Stimulated activated CD8-positive, alpha-beta memory T cell treated with anti-CD3 and anti-CD28 coated beads, Interleukin-2, amount 100 ng/mL, for 48 hours (primary cell): ENCODE measurements at regions not wholly inside any gene's neighbourhood (a gene's known extent, or its start where the extent isn't known, plus 50 kb on each side); places are given as distances from the start of the nearest gene placed in this dataset.
"Not testable (repeated sequence)": the region's sequence is repeated elsewhere in the genome, so short reads cannot be mapped to it uniquely, and the experiment has no call there.

Source experiments
- DNase-seq, 2 donors: peaks; one replicate each; pipeline ENCODE4 v3.0.0-alpha.2; 2020; ENCODE audit warnings: low read depth in 2 of 2

DNA sequence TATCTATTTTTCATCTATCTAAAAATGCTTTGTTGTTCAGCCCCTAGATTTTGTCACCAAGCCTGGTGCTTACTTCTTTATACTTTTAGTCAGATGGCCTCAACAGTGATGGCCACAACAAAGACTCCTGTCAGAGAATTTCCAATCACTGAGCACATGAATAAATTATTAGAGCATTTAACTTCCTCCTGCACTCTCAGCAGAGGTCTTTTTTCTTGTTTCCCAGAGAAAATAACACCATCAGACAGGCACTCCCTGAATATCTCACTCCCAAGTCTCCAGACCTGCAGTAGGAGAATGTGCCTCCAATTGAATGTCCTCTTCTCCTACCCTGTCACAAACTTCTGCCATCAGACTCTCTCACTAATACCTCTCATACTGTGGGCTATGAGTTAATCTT, 616.0 kb upstream of the NR5A2 start:
- DNase-seq = no peak

DNA sequence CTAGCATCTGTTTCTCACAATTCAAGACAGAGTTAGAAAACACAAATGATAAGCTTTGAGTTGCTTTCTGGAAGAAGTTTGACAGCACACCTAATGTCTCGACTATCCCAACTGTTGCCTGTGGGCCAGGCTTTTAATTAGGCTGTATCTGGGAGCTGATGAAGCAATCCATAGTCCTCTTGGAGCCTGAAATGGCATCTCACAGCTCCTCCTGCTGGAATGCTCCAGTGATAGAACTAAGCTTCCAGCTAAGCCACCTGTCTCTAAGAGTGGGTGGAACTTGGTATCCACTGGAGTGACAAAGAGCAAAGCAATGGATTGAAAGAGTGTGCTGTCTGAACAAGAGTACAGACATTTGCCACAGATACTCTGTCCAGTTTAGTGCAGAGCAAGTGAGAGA, 605.3 kb upstream of the NR5A2 start:
- DNase-seq = no peak

DNA sequence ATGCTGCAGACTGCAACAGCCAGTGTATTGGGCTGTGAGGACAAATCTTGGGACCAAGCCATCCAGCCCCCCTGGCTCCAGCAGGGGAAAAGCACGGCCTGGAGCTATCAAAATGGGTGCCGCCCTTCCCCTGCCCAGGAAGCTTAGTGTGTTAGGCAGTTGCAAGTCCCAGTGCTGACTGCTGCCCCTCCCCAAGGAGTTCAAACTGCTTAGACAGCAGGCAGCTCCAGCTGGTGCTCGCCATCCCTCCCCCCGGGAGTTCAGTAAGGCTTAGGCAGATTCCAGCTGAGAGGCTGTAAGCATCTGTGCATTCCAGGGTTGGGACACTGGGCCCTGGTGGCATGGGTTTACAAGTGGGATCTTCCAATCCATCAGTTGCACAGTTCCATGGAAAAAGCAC, 579.6 kb upstream of the NR5A2 start:
- DNase-seq = no peak

DNA sequence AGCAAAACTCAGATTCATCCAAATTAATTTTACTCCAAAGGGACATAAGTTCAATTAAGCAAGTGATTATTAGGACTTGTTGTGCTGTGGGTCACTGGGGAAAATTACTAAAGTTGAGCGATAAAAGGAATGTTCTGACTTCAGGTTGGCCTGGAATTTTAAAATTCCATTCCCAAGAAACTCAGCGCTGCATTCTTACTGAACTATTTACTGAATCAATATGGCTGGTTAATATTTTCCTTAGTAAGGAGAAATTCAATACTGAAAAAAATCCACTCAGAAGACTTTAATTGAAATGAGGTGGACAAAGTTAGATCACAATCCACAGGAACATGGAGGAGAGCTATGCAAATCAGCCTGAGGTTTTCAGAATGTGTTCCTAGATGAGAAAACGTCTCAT, 578.9 kb upstream of the NR5A2 start:
- no peak for DNase-seq

DNA sequence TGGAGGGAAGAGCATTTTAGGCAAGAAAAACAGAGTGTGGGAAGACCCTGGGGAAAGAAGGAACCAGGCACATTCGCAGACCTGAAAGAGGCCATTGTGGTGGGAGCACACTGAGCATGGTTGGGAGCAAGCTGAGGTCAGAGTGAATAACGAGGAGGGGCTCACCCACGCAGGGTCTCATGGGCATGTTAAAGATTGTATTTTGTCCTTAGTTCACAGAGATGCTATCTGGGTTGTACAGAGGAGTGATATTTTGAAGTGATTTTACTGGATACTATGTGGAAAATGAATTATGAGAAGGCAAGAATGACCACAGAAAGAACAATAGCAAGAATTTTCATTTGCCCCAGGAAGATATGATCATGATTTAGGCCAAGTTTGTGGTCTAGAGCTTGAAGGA, 578.3 kb upstream of the NR5A2 start:
- no peak for DNase-seq

DNA sequence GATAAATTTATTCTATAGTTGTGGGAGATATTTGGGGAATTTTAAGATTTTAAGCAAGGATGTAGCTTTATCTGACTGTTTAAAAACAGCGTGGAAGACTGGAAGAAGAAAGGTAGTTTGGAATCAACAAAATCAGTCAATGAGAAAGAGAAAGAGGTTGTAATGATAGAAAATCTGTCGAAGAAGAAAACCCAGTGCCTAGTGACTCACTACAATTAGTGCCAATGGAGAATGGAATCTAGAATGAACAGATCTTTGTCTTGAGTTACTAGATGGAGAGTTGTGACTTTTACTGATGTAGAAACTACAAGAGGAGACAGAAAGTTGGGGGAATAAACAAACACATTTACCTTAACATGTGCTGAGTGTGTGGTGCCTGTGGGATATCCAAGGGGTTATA, 577.8 kb upstream of the NR5A2 start:
- DNase-seq = no peak

DNA sequence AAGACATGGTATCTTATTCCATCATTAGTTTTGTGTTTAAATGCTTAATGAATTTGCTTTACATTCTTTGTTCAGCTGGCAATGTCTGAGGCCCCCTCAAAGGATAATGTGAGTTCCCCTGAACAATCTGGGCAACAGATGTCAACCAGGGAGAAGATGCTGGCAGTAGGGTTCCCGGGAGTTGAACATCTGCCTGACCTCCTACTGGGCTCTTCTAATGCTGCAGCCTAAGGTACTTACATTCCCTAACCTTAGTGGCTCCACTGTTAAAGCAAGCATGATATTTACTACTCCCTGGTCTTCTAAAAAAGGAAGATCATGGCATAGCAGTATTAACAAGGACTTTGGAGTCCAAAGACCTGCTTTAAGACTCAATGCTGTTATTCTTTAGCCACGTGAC, 574.9 kb upstream of the NR5A2 start:
- no peak for DNase-seq

DNA sequence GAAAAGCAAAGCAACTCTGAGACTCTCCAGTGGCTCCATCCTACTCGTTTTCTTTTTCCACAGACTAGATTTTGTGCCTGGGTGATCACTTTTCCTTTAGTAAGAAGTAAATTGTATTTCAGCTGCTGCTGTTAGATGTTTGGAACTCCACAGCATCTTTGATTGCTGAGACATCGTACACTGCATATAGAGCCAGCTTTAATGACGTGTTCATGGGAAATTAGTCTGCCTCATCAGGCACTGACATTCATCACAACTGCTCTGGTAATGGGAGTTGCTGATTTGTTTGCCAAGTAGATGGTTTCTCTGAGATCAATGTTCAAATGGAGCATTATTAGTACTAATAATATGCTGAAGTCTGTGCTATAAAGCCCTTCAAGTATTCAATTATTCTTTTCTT, 573.8 kb upstream of the NR5A2 start:
- no peak for DNase-seq

DNA sequence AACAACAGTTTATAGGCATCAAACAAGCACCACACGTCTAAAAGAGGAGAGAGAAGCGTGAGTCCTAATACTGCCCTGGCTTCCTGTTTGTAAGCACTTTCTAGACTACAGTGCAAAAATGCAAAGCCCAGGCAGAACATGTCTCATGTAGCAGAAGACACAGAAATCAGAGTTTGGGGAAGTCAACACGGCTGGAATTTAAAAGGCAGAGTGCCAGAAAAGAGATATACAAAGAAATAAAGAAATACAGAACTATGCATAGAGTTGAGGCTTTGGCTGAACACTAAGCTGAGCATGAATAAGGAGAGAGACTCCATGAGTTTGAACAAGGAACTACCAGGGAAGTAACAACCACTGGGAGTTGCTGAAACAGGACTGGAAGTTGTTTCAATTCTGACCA, 566.6 kb upstream of the NR5A2 start:
- DNase-seq = no peak

DNA sequence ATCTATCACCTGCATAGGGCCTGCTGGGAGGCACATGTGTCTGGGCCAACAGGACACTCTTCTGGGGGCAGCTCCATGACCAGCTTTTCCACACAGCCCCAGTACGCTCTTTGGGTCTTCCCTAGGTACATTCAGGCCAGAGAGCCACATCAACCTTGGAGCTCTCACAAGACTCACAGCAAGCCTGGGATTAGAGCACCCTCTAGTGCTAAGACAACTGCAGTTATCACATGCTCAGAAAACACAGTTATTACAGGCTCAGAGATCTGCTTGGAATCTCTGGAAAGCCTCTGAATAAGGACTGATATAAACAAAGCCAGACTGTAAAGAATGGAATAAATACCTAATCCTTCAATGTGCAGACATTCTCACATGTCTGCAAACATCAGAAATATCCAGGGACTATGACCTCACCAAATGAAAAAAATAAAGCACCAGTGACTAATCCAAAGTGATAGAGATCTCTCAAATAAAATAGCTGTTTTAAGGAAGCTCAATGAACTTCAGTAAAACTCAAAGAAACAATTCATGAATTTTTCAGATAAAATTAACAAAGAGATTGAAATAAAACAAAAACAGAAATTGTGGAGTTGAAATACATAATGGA, 563.9 kb upstream of the NR5A2 start:
- DNase-seq = no peak

DNA sequence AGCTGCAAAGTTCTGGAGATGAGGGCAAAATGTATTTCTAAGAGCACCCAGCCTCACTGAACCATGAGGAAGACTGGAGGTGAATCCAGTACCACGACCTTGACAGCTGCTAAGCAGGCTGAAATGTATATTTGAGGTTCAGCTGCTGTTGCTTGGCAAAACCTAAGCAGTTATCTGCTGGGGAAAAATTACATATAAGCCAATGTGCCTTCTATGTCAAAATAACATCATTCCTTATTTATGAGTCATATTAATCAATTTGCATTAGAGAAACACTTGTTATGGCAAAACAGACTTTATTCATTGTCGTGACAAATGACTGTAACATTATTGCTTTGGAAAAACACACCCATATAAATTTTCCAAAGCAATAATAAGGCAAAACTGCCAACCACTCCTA, 560.5 kb upstream of the NR5A2 start:
- DNase-seq = no peak

DNA sequence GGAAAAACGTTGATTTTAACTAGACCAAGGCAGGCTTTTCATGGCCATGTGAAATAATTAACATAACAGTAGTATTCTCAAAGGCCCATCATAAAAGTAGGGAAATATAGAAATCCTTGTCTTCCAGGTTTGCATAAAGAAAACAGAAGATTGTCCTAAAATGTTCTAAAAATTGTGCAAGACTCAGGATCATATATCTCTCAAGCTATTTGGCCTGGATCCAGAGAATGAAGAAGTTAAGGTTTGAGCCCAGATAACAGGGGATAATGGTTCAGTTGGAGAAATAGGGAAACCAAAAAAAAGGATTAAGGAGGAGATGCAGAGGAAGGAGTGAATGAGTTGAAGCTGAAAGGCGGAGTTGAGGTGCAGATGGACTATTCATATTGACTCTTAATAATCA, 555.5 kb upstream of the NR5A2 start:
- DNase-seq = no peak

DNA sequence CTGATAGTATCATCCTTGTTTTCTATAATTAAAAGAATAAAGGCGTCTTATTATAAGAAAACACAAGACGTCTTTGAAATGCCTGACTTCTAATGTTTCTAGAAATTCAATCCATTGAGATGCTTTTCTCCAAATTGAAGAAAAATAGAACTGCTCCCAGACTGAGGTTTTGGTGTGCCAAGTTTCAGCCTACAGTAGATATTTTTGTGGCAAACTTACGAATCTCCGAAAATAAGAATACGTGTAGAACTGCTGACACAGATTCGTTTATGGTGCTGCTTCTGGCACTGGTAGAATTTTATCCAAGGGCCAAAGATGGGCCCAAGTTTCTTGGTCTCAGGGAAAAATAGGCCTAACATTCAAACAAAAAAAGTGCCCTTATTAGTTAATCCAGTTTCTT, 554.5 kb upstream of the NR5A2 start:
- DNase-seq = no peak

DNA sequence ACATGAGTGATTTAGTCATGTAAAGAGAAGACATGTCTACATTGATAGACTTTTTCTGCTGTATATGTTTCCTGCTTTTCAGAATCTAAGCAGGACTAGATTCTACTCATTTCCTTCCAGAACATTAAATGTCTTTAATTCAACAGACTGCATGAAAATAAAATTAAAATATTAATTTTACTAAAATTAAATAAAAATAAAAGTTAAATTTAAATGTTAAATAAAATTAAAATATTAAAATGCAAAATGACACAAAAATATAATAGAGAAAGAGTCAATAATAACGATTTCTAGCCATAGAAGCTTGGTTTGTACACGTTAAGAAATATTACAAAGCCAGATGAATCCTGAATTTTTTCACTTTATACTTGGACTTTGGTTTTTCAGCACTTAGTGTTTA, 552.8 kb upstream of the NR5A2 start:
- no peak for DNase-seq

DNA sequence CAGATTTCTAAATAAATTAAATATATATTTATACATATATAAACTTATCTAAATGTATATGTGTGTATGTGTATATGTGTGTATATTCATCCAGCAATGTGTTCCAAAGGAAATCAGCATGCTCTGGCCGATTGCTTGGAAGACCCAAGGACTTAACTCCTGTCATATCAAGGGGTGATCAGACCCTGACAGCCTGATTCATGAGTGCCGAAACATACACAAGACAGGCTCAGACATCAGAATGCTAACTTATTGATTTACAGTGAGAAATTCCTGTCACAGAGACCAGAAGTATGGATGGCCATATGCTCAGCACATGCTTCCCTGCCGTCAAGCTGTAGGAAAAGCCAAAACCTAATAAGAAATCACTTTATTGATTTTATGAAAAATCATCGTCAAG, 545.1 kb upstream of the NR5A2 start:
- no peak for DNase-seq

DNA sequence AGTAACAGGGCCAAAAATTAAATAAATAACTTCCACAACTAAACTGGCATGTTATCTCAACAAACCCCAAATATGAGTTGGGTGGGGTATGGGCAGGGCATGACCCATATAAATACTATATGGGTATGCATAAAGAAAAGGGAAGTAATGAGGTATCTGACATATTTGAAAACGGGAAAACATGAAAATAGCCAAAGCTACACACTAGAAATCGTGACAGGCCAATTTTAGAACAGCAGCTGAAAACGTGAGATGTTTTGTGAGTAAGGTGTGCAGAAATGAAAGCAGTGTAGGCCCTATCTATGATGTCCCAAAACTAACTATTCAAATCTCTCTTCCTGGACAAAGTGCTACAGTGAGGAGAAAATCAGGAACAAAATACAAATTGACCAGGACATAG, 537.9 kb upstream of the NR5A2 start:
- no peak for DNase-seq

DNA sequence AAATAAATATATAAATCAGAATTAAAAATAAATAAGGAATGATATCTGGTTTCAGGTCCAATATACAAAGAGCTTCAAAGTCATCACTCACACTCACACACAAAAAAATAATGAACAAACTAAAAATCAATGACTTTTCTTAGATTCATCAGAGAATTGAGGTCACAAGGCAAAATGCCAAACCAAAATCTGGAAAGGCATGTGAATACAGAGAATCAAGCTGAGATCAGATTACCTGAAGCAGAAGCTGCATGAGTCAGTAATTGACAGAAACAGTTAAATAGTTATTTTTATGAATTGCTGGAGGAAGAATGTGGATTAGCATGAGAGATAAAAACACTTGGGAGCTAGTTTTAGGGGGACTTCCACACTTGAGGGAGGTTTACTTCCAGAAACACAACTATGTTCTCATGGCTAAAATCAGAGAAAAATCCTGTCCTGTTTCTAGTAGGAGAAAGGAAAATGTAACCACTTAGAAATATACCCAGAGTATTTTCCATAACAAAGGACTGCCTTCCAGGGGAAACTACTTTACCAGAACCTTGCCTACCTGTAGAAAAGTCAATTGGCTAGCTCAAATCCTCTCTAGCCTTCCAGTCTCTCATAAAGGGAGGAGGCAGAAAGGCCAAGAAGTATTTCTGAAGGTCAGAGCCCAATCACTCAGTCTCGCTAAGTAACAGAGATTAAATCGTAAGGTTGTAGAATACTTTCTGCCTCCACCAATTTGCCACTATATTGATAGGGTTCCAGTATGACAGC, 536.6 kb upstream of the NR5A2 start:
- no peak for DNase-seq

DNA sequence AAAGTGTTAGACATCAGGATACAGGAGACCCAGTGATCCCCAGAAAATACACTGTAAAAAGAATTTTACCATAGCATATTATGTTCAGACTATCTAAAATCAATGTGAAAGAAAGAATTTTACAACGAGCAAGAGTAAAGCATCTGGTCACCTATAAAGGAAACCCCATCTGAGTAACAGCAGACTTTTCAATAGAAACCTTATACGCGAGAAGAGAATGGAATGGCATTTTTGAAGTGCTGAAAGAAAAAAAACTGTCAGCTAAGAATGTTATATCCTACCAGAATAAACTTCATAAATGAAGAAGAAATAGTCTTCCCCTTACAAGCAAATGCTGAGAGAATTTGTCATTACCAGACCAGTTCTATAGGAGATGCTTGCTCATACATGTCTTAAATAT, 532.1 kb upstream of the NR5A2 start:
- no peak for DNase-seq

DNA sequence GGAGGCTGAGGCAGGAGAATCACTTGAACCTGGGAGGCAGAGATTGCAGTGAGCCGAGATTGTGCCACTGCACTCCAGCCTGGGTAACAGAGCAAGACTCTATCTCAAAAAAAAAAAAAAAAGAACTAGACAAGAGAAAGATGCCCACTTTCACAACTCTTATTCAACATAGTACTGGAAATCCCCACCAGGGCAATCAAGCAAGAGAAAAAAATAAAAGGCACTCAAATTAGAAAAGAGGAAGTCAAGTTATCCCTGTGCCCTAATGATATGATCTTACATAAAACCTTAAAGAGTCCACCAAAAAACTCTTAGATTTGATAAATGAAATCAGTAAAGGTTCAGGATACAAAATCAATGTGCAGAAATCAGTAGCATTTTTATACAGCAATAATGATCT, 528.7 kb upstream of the NR5A2 start:
- not testable (repeated sequence) for DNase-seq

DNA sequence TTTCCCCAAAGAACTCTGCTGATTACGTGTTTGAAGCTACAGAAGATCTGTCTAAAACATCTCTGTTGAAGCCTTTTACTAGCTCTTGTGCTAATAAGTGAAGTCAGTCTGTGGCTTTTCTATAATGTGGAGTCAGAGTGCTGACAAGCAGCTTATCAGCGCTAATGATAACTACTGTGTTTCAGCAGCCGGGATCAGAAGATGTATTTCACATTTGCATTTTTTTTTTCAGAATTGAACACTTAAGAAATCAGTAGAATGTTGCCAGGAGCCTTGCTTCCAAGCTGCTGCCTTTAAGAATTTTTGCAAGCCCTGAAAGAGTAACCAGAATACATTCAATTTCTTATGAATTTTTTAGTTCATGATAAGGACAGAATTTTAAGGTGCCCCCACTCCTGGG, 519.4 kb upstream of the NR5A2 start:
- no peak for DNase-seq

DNA sequence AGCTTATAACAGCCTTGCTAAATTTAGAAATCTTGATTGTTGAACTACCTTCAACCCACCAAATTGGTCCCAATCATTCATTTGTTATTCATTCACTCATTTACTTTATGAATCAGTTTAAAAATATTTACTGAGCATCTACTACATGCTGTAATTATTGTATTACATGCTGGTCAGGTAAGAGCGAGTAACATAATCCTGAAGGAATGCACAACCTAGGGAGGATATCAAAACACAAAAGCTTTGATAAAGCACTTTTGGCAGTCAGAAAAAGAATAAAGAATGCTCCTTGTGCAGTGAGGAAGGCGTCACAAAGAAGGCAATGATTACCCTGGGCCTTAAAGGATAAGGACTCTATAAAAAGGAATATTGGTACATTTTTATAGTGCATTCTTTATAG, 518.9 kb upstream of the NR5A2 start:
- no peak for DNase-seq

DNA sequence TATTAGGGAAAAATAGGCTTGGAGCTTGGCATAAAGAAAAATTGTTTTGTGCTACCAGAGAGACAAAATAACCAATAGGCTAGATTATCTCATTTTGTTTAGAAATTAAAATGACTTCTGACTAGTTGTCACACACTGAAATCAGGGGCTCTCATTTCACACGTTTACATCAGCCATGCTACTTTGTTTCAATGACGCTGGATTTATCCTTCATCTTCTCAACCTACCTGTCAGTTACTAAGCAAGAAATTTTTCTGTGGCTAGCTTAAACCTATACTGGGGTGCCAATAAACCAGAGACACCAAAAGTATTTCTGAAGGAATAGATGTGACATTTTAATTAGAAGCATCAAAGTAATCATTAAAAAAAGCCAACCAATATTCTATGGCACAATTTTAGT, 518.1 kb upstream of the NR5A2 start:
- no peak for DNase-seq

DNA sequence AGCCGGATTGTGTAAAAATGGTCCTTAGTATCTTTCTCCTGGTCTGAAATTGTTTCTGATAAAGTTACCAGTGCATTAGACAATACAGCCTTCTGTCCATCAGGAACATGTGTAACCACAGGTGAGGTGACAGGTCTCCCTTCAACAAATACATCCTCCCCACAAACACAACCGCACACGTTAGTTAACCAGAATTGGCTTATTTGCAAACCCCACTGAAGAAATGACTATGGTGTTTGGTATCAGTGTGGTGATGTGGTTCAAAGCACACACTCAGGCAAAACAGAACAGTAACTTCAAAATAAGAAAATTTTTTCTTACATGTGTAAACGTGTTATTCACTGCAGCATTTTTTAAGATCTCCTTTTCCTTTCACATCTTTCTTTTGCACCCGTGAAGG, 517.2 kb upstream of the NR5A2 start:
- no peak for DNase-seq
